HK-2 (cell line): ENCODE measurements at regions not wholly inside any gene's neighbourhood (a gene's known extent, or its start where the extent isn't known, plus 50 kb on each side); places are given as distances from the start of the nearest gene placed in this dataset.

Experiments
- DNase-seq: peaks from one replicate; pipeline ENCODE4 v3.0.0-alpha.2; 2018; ENCODE audit not compliant: unreplicated experiment

GRCh38 chr5:89930591-89931392 is 478.8 kb downstream of the CETN3 start:
- DNase-seq, result no peak

GRCh38 chr5:89929834-89930233 is 479.7 kb downstream of the CETN3 start:
- no peak for DNase-seq

GRCh38 chr5:89929173-89929572 is 480.4 kb downstream of the CETN3 start:
- no peak for DNase-seq

- DNase-seq, result no peak
Observed at GRCh38 chr5:89922161-89922560, 487.4 kb downstream of the CETN3 start.

GRCh38 chr5:89917112-89917511 is 492.4 kb downstream of the CETN3 start:
- DNase-seq, result no peak

GRCh38 chr5:89916131-89916530 is 493.4 kb downstream of the CETN3 start:
- no peak for DNase-seq

- no peak for DNase-seq
Observed at GRCh38 chr5:89908876-89909275, 500.7 kb downstream of the CETN3 start.

- no peak for DNase-seq
Observed at GRCh38 chr5:89904442-89904841, 505.1 kb downstream of the CETN3 start.

GRCh38 chr5:89901983-89902382 is 507.6 kb downstream of the CETN3 start:
- no peak for DNase-seq

GRCh38 chr5:89901346-89901745 is 508.2 kb downstream of the CETN3 start:
- no peak for DNase-seq

- DNase-seq, result no peak
Observed at GRCh38 chr5:89900346-89900745, 509.2 kb downstream of the CETN3 start.

- DNase-seq, result no peak
Observed at GRCh38 chr5:89899559-89899958, 510.0 kb downstream of the CETN3 start.

- DNase-seq, result no peak
Observed at GRCh38 chr5:89893546-89893945, 516.0 kb downstream of the CETN3 start.

- DNase-seq, result no peak
Observed at GRCh38 chr5:89885670-89886069, 523.9 kb downstream of the CETN3 start.

GRCh38 chr5:89883967-89884366 is 525.6 kb downstream of the CETN3 start:
- no peak for DNase-seq

GRCh38 chr5:89878140-89879132 is 531.1 kb downstream of the CETN3 start:
- DNase-seq, result peak; percentile 8

- DNase-seq, result no peak
Observed at GRCh38 chr5:89871906-89872305, 537.6 kb downstream of the CETN3 start.

- no peak for DNase-seq
Observed at GRCh38 chr5:89869346-89869745, 540.2 kb downstream of the CETN3 start.

GRCh38 chr5:89866410-89866809 is 543.1 kb downstream of the CETN3 start:
- no peak for DNase-seq

GRCh38 chr5:89864941-89865340 is 544.6 kb downstream of the CETN3 start:
- no peak for DNase-seq

GRCh38 chr5:89857790-89858189 is 551.8 kb downstream of the CETN3 start:
- DNase-seq, result no peak

- no peak for DNase-seq
Observed at GRCh38 chr5:89855417-89855816, 554.1 kb downstream of the CETN3 start.

GRCh38 chr5:89851911-89852310 is 557.6 kb downstream of the CETN3 start:
- DNase-seq, result no peak
